ENCODE measurements at regions not wholly inside any gene's neighbourhood (a gene's known extent, or its start where the extent isn't known, plus 50 kb on each side); places are given as distances from the start of the nearest gene placed in this dataset.

- DNase-seq: no peak
Measured at GRCh38 chr18:51654488-51655326, 457.2 kb upstream of the MEX3C start.

GRCh38 chr18:51655327-51655698 lies 457.8 kb upstream of the MEX3C start:
- DNase-seq: no peak

DNA sequence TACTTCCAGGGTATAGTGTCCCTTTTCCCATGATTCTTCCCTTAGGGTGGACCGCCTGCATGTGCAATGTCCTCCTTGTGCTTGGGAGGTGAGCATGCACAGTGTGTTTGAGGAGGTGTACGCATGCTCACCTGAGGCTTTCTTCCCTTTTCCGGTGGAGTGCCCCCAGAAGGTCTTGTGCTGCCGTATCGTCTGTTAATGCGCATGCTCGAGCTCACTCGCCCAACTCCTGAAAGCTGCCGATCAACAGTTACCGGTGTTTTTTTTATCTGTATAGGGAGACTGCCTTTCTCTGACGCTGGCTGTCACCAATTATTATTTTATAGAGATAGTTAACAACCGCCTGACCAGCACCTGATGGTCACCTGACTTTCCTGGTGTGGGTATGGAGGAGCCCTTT lies 458.8 kb upstream of the MEX3C start:
- no peak for DNase-seq

- no peak for DNase-seq
Measured at GRCh38 chr18:51658436-51658835, 461.0 kb upstream of the MEX3C start.

DNA sequence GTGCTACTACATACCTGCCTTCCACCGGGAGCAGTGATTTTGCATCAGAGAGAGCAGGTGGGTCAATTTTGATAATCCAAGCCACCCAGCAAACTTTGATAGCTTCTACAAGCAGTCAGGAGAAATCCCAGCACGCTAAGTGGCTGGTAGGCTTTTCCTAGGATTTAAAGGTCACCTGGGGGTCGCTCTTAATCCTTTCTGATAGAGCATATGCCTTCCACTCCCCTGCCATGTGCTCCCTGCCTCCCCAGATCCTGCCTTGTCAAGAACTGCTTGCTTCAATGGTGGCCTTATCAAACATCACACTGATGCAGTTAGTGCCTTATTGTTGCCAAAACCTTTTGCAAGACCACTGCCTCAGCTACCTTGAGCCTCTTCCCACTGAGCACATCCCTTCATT lies 462.3 kb upstream of the MEX3C start:
- no peak for DNase-seq

GRCh38 chr18:51660188-51660715 lies 462.8 kb upstream of the MEX3C start:
- no peak for DNase-seq

DNA sequence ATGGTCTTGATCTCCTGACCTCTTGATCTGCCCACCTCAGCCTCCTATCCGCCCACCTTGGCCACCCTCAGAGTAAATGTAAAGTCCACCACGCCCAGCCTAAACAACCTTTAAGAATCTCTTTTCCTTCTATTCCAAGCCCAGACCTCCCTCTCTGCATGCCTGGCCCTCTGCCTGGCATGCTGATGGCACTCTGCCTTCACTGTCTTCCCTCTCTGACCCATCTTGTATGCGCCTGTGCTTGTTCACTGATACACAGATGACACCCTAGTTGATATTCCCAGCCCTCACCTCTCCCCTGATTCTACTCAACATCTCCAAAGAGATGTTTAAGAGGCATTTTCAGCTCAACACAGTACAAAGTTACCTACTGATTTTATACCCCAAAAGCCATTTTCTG lies 466.8 kb upstream of the MEX3C start:
- no peak for DNase-seq

DNA sequence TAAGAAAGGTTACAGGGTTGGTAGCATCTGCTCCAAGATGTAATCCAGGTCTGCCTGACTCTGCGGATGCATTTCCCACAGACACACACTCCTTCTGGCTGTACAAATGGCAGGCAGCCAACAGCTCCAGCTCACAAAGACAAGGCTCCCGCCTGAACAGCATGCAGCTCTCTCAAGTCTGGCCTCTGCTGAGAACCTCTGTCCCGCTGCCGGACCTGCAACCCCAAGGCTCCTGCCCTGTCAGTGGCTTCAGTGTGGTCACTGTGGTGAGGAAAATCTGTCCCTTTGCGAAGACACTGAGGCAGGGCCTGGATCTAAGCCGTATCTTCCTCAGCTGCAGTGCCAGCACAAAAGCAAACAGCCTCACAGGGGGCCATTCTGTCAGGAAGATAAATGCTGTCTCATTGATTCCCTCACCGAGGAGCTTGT lies 469.3 kb upstream of the MEX3C start:
- peak; percentile 71 for DNase-seq

GRCh38 chr18:51668101-51668500 lies 470.6 kb upstream of the MEX3C start:
- DNase-seq: peak; percentile 74

GRCh38 chr18:51668607-51669006 lies 471.1 kb upstream of the MEX3C start:
- no peak for DNase-seq

DNA sequence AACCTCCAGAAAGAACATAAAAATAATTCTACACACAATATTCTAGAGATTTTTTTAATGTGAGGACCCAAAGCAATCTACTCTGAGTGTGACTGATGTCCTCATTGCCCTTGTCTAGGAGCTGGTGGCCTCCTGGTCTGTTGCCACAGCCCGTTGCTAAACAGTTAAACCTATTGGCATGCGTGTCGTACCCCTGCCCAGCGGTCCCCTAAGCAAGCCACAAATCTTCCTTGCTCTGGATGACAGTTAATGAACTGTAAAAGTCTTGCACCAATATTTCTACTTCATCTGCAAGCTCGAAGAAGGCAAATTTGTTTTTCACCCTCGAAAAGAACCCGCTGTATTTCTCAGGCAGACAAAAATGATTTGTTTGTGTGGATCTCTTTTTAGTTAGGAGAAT lies 489.1 kb upstream of the MEX3C start:
- DNase-seq: no peak

GRCh38 chr18:51687845-51688585 lies 490.5 kb upstream of the MEX3C start:
- DNase-seq: no peak

DNA sequence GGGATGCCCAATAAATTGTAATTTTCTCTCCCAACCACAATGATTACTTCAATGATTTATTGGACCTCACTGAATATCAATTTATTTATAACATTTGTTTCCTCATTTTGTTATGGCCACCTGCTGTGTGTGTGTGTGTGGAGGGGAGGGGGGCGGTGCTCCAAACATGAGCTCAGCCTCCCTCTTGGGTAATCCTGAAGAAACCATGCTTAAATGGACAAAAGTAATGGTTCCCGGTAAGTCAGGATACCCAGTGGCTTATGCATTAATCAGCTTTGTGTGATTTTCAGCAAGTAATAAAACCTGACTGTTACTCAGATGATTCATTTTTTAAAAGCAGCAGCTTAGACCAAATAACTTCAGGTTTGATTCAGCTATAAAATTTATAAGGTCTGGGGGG lies 495.1 kb upstream of the MEX3C start:
- no peak for DNase-seq

- DNase-seq: no peak
Measured at GRCh38 chr18:51711298-51711889, 513.9 kb upstream of the MEX3C start.

DNA sequence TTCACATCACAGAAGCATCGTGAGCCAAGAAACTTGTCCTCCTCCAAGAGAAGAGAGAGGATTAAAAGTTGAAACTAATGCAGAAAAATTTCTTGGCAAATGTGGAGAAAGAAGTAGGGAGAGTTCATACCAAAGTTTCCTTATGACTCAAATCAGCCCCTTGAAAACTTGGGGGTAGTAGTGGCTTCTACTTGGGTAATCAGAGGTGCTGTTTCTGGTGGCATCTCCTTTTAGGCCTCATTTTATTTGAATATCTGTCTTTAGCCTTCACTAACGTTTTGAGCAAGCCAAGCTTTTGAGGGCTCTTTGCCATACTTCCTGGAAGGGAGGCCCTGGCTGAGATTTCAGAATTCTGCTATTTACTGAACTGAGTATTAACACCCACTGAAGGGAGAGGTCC lies 515.3 kb upstream of the MEX3C start:
- no peak for DNase-seq

- DNase-seq: no peak
Measured at GRCh38 chr18:51716277-51716676, 518.8 kb upstream of the MEX3C start.

DNA sequence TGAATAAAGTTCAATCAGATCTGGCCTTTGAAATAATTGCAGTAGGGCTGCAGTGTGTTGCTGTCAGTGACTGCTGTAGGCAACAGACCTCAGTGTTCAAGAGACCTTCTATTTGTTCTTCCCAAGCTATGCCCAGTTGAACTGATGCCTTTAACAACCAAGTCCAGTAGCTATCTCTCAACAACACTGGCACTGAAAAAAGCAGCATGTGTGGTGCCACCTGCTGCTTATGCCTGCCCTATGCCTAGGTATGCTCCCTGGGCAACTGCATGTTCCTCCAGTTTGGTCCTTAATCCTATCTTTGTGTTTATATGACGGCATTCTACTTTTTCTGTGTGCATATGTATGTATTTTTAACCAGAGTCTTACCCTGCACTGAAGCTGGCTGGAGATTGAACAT lies 523.9 kb upstream of the MEX3C start:
- no peak for DNase-seq

DNA sequence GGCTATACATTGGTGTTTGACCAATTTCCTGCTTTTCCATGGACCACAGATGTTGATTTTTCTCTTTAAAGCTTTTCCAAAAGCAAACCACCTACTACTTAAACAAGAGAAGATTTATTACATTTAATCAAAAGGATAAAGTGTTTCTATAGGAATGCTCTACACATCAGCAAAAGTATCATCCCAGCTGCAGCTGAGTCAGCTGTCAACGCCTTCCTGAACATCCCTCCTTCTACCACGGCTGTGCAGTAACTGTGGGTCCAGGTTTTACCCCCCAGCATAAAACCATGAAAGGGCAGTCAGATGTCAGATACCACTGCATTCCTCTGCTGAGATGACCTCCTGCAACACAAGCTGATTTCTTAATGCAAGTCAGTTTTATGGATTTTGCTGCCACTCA lies 524.5 kb upstream of the MEX3C start:
- DNase-seq: no peak

- no peak for DNase-seq
Measured at GRCh38 chr18:51724790-51725721, 527.6 kb upstream of the MEX3C start.

- DNase-seq: no peak
Measured at GRCh38 chr18:51726614-51727013, 529.1 kb upstream of the MEX3C start.

DNA sequence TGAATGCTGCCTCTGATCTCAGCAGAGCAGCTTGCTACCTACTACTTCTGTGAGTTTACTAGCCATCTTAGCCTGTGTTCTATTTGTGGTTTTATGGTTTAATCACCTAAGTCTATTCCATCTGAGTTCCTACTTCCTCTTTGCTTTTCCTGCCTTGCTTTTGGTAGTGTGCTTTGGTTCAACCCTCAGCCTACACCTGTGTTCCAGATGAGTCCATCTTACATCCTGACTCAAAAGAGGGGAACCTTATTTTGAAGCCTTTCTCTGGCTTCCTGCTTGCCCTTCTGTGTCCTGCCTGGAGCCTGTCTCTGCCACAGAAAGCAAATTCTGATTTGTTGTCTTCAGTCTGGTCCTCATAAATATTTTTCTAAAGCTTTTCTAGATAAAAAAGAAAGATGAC lies 530.3 kb upstream of the MEX3C start:
- no peak for DNase-seq

GRCh38 chr18:51731070-51731469 lies 533.6 kb upstream of the MEX3C start:
- no peak for DNase-seq

GRCh38 chr18:51734576-51734975 lies 537.1 kb upstream of the MEX3C start:
- no peak for DNase-seq

Measured in right forelimb (tissue), 1 donor.